ENCODE measurements at regions not wholly inside any gene's neighbourhood (a gene's known extent, or its start where the extent isn't known, plus 50 kb on each side); places are given as distances from the start of the nearest gene placed in this dataset.

- no peak for TF ChIP-seq CTCF (IDR thresholded peaks at IDR 0.05)
- no peak for TF ChIP-seq POLR2A (IDR thresholded peaks at IDR 0.05; ENCODE audit: low read depth)
- TF ChIP-seq POLR2AphosphoS5 (IDR thresholded peaks at IDR 0.05): no peak
- TF ChIP-seq EP300 (IDR thresholded peaks at IDR 0.05): no peak
Measured at GRCh38 chr4:31111790-31112189, 391.6 kb downstream of the PCDH7 start.
